Spleen (tissue), 7 donors: ENCODE measurements at regions not wholly inside any gene's neighbourhood (a gene's known extent, or its start where the extent isn't known, plus 50 kb on each side); places are given as distances from the start of the nearest gene placed in this dataset.
"Not testable (repeated sequence)": the region's sequence is repeated elsewhere in the genome, so short reads cannot be mapped to it uniquely, and the experiment has no call there.

Source experiments
- POLR2A ChIP-seq, 3 donors: fragments of 450-650 bp; IDR thresholded peaks; one replicate each; pipeline ENCODE4 v1.5.1; 2017; ENCODE audit warnings: antibody characterized with exemption in 3 of 3, mild to moderate bottlenecking in 1 of 3
- POLR2AphosphoS5 ChIP-seq, 3 donors: sonication (generic); formaldehyde crosslinking; IDR thresholded peaks; one replicate each; pipeline ENCODE4 v1.5.1; 2017; ENCODE audit warnings: antibody characterized with exemption in 3 of 3
- TF ChIP-seq, protein P1 (sequence below), 11 experiments: fragments of 200-600 bp in 7 of 11; fragments of 450-650 bp in 4 of 11; sonication (generic) in 4 of 11; IDR thresholded peaks in 8 of 11; conservative IDR thresholded peaks in 3 of 11; 1 replicate in 7 of 11; 2 replicates in 4 of 11; pipeline versions ENCODE4 v1.4.0 to v1.8.0; 2016 to 2021; ENCODE audit warnings: antibody characterized with exemption in 11 of 11, inconsistent platforms in 4 of 11, mild to moderate bottlenecking in 1 of 11
- donor health status: DM: no; HTN: no; CAD: no; lungs with moderate emphysema.
- donor health status: DM: no; HTN: no; CAD: no.
- donor health status: DM: no; HTN: no; CAD: no.

DNA sequence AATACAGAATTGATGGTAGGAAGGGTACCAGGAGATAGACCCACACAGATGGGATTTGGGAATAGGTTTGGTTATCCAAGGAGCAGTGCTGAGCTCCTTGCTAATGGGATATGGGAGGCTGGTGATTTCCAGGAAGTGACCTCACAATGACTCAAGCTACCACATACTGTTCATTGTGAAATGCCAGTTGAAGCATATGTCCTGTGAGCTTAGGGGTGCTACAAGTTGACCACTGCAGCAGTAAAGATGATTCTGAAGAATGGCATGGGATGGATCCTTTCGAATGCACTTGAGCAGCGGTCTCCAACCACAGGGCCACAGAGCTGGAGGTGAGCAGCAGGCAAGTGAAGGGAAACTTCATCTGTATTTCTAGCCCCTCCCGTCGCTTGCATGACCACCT, 158.2 kb downstream of the RALA start:
- not testable (repeated sequence) for TF ChIP-seq POLR2AphosphoS5, POLR2A (IDR thresholded peaks at IDR 0.05)
- TF ChIP-seq, protein P1, sequence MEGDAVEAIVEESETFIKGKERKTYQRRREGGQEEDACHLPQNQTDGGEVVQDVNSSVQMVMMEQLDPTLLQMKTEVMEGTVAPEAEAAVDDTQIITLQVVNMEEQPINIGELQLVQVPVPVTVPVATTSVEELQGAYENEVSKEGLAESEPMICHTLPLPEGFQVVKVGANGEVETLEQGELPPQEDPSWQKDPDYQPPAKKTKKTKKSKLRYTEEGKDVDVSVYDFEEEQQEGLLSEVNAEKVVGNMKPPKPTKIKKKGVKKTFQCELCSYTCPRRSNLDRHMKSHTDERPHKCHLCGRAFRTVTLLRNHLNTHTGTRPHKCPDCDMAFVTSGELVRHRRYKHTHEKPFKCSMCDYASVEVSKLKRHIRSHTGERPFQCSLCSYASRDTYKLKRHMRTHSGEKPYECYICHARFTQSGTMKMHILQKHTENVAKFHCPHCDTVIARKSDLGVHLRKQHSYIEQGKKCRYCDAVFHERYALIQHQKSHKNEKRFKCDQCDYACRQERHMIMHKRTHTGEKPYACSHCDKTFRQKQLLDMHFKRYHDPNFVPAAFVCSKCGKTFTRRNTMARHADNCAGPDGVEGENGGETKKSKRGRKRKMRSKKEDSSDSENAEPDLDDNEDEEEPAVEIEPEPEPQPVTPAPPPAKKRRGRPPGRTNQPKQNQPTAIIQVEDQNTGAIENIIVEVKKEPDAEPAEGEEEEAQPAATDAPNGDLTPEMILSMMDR (IDR thresholded peaks at IDR 0.05 in 8 of 11, conservative IDR thresholded peaks at IDR 0.05 in 3 of 11), result not testable (repeated sequence)
